ENCODE measurements at regions not wholly inside any gene's neighbourhood (a gene's known extent, or its start where the extent isn't known, plus 50 kb on each side); places are given as distances from the start of the nearest gene placed in this dataset.

GRCh38 chr11:95289378-95290101 lies 58.5 kb upstream of the SESN3 start:
- Mint-ChIP-seq H3K9me3 (peaks cover 2% of the 10 kb centered on the region), H3K27me3 (peaks cover 3% of the 10 kb centered on the region), H3K4me3 (no peak overlapping the region), H3K36me3 (ENCODE audit: low read depth) (no peaks in the 10 kb centered on the region), H3K27ac (no peak overlapping the region), H3K4me1 (no peaks in the 10 kb centered on the region)
- ChIA-PET CTCF (no interaction called here), POLR2A (no interaction called here)
- no peak for DNase-seq

GRCh38 chr11:95284057-95285052 lies 53.4 kb upstream of the SESN3 start:
- POLR2A ChIA-PET = no interaction called here
- H3K27ac Mint-ChIP-seq = no peak overlapping the region

GRCh38 chr11:95283650-95284049 lies 52.6 kb upstream of the SESN3 start:
- H3K27me3 Mint-ChIP-seq = no peaks in the 10 kb centered on the region
- H3K36me3 Mint-ChIP-seq (ENCODE audit: low read depth) = no peaks in the 10 kb centered on the region
- peaks cover 1% of the 10 kb centered on the region for H3K4me1 Mint-ChIP-seq
- no peak for DNase-seq
- CTCF ChIA-PET = no interaction called here
- no peak overlapping the region for H3K4me3 Mint-ChIP-seq
- POLR2A ChIA-PET = no interaction called here
- H3K9me3 Mint-ChIP-seq = peaks cover 2% of the 10 kb centered on the region
- no peak overlapping the region for H3K27ac Mint-ChIP-seq

More at GRCh38 chr11:95284057-95285052, 53.4 kb upstream of the SESN3 start:
- peaks cover 1% of the 10 kb centered on the region for H3K4me1 Mint-ChIP-seq
- no peaks in the 10 kb centered on the region for H3K27me3 Mint-ChIP-seq
- DNase-seq = no peak
- peaks cover 2% of the 10 kb centered on the region for H3K9me3 Mint-ChIP-seq
- H3K4me3 Mint-ChIP-seq = no peak overlapping the region
- no peaks in the 10 kb centered on the region for H3K36me3 Mint-ChIP-seq (ENCODE audit: low read depth)
- CTCF ChIA-PET = no interaction called here

- peaks cover 1% of the 10 kb centered on the region for H3K4me1 Mint-ChIP-seq
- no peaks in the 10 kb centered on the region for H3K27me3 Mint-ChIP-seq
- CTCF ChIA-PET = no interaction called here
- no peak for DNase-seq
- H3K36me3 Mint-ChIP-seq (ENCODE audit: low read depth) = no peaks in the 10 kb centered on the region
- no peak overlapping the region for H3K4me3 Mint-ChIP-seq
- H3K9me3 Mint-ChIP-seq = peaks cover 2% of the 10 kb centered on the region
- H3K27ac Mint-ChIP-seq = no peak overlapping the region
- POLR2A ChIA-PET = no interaction called here
Measured at GRCh38 chr11:95283146-95283545, 52.1 kb upstream of the SESN3 start.

- Mint-ChIP-seq H3K27ac (no peak overlapping the region), H3K9me3 (peaks cover 2% of the 10 kb centered on the region), H3K4me3 (no peak overlapping the region), H3K27me3 (no peaks in the 10 kb centered on the region), H3K36me3 (ENCODE audit: low read depth) (no peaks in the 10 kb centered on the region), H3K4me1 (peaks cover 1% of the 10 kb centered on the region)
- ChIA-PET CTCF (interaction anchor here (0.7 to 1.1 kb wide), 2 partner anchors 38 to 108 kb away, joined by 3 read pairs; no protein-coding TSS in a partner anchor), POLR2A (interaction anchor here (0.6 kb wide), 1 partner anchor 25 kb away, joined by 3 read pairs; no protein-coding TSS in a partner anchor)
- no peak for DNase-seq
Measured at GRCh38 chr11:95282291-95282751, 51.3 kb upstream of the SESN3 start.

Data from activated CD4-positive, alpha-beta T cell treated with anti-CD3 and anti-CD28 coated beads, Interleukin-2, amount 10 ng/mL, durations not matched to agents 7 days and 5 days (primary cell).